ENCODE measurements at regions not wholly inside any gene's neighbourhood (a gene's known extent, or its start where the extent isn't known, plus 50 kb on each side); places are given as distances from the start of the nearest gene placed in this dataset.

- no peak for TF ChIP-seq CTCF (IDR thresholded peaks at IDR 0.05; ENCODE audit: low read depth, low read length)
- no peak overlapping the region for H3K4me3 ChIP-seq (ENCODE audit: low read depth, low read length)
Observed at GRCh38 chr11:127674754-127675153, 674.2 kb upstream of the KIRREL3 start.

- H3K4me3 ChIP-seq (ENCODE audit: low read depth, low read length): no peak overlapping the region
- TF ChIP-seq CTCF (IDR thresholded peaks at IDR 0.05; ENCODE audit: low read depth, low read length): no peak
Observed at GRCh38 chr11:127670374-127671119, 670.0 kb upstream of the KIRREL3 start.

GRCh38 chr11:127656116-127656836, 655.7 kb upstream of the KIRREL3 start:
- TF ChIP-seq CTCF (IDR thresholded peaks at IDR 0.05; ENCODE audit: low read depth, low read length): no peak
- H3K4me3 ChIP-seq (ENCODE audit: low read depth, low read length): no peak overlapping the region

GRCh38 chr11:127653076-127653475, 652.5 kb upstream of the KIRREL3 start:
- no peak for TF ChIP-seq CTCF (IDR thresholded peaks at IDR 0.05; ENCODE audit: low read depth, low read length)
- H3K4me3 ChIP-seq (ENCODE audit: low read depth, low read length): no peak overlapping the region

GRCh38 chr11:127651888-127652221, 651.3 kb upstream of the KIRREL3 start:
- TF ChIP-seq CTCF (IDR thresholded peaks at IDR 0.05; ENCODE audit: low read depth, low read length): no peak
- no peak overlapping the region for H3K4me3 ChIP-seq (ENCODE audit: low read depth, low read length)

- TF ChIP-seq CTCF (IDR thresholded peaks at IDR 0.05; ENCODE audit: low read depth, low read length): no peak
Observed at GRCh38 chr11:127651175-127651887, 650.8 kb upstream of the KIRREL3 start.

GRCh38 chr11:127649958-127650357, 649.4 kb upstream of the KIRREL3 start:
- no peak overlapping the region for H3K4me3 ChIP-seq (ENCODE audit: low read depth, low read length)
- TF ChIP-seq CTCF (IDR thresholded peaks at IDR 0.05; ENCODE audit: low read depth, low read length): no peak

More at GRCh38 chr11:127651175-127651887, 650.8 kb upstream of the KIRREL3 start:
- H3K4me3 ChIP-seq (ENCODE audit: low read depth, low read length): no peak overlapping the region

All from WI38 (cell line).